ENCODE measurements at regions not wholly inside any gene's neighbourhood (a gene's known extent, or its start where the extent isn't known, plus 50 kb on each side); places are given as distances from the start of the nearest gene placed in this dataset.

DNA sequence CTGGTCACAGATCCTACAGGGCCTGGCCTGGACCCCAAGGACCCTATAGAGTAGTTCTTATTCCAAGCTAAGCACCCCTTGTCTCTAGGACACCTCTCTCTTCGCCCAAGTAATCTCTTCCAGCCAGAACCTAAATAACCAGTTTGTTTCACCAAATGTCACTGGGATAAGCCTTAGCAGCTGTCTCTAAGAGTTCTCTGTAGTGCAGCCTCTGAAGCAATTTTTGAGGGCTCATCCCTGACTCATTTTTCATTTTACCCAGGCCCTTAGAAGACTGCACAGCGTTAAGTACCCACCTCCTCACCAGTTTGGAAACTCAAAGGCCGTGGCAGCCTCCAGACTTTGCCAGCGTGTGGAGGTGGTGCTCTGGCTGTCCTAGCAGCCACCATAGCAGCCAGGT, 290.1 kb upstream of the SIX2 start:
- H3K9me1 ChIP-seq (ENCODE audit: control insufficient read depth, extremely low read depth, insufficient read depth, low read length) = no peaks in the 10 kb centered on the region
- H3K4me1 ChIP-seq (ENCODE audit: control insufficient read depth, extremely low read depth, insufficient read depth, low read length) = no peaks in the 10 kb centered on the region
- H4K20me1 ChIP-seq (ENCODE audit: control insufficient read depth, extremely low read depth, insufficient read depth, low read length) = no peaks in the 10 kb centered on the region
- H3K27me3 ChIP-seq (ENCODE audit: control insufficient read depth, extremely low read depth, insufficient read depth, low read length) = peaks cover 43% of the 10 kb centered on the region
- TF ChIP-seq, protein P1, sequence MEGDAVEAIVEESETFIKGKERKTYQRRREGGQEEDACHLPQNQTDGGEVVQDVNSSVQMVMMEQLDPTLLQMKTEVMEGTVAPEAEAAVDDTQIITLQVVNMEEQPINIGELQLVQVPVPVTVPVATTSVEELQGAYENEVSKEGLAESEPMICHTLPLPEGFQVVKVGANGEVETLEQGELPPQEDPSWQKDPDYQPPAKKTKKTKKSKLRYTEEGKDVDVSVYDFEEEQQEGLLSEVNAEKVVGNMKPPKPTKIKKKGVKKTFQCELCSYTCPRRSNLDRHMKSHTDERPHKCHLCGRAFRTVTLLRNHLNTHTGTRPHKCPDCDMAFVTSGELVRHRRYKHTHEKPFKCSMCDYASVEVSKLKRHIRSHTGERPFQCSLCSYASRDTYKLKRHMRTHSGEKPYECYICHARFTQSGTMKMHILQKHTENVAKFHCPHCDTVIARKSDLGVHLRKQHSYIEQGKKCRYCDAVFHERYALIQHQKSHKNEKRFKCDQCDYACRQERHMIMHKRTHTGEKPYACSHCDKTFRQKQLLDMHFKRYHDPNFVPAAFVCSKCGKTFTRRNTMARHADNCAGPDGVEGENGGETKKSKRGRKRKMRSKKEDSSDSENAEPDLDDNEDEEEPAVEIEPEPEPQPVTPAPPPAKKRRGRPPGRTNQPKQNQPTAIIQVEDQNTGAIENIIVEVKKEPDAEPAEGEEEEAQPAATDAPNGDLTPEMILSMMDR (optimal IDR thresholded peaks at IDR 0.05 in 1 of 3, IDR thresholded peaks at IDR 0.05 in 1 of 3, conservative IDR thresholded peaks at IDR 0.05 in 1 of 3; ENCODE audit: extremely low read depth in 1 of 3, insufficient read depth in 2 of 3, low read length in 3 of 3) = no peak
- TF ChIP-seq EZH2 (IDR thresholded peaks at IDR 0.05; ENCODE audit: low read length) = no peak
- no peak overlapping the region for H3K9ac ChIP-seq (ENCODE audit: control insufficient read depth, extremely low read depth, insufficient read depth, low read length)
- no peak overlapping the region for H2AFZ ChIP-seq (ENCODE audit: control insufficient read depth, low read length)
- H3K4me3 ChIP-seq (ENCODE audit: control insufficient read depth in 2 of 3, extremely low read depth in 1 of 3, insufficient read depth in 2 of 3, low read depth in 1 of 3, low read length in 3 of 3) = no peak overlapping the region
- H3K4me2 ChIP-seq (ENCODE audit: control insufficient read depth, extremely low read depth, insufficient read depth, low read depth, low read length) = no peak overlapping the region
- no peaks in the 10 kb centered on the region for H3K9me3 ChIP-seq (ENCODE audit: control insufficient read depth, low read depth, low read length)
- no peaks in the 10 kb centered on the region for H3K36me3 ChIP-seq (ENCODE audit: control insufficient read depth in 2 of 2, extremely low read depth in 1 of 2, insufficient read depth in 2 of 2, low read length in 2 of 2)
- DNase-seq (ENCODE audit: low read depth, low spot score) (no peak), FAIRE-seq (no peak)
- no peak overlapping the region for H3K27ac ChIP-seq (ENCODE audit: control insufficient read depth, insufficient read depth, low read length)
- dilution Hi-C loops (cut with MboI; ENCODE audit: extremely low pct_ligation_motif_present, low sequenced_read_pairs) = no loop called here
- H3K79me2 ChIP-seq (ENCODE audit: control insufficient read depth, insufficient read depth, low read length) = no peaks in the 10 kb centered on the region

DNA sequence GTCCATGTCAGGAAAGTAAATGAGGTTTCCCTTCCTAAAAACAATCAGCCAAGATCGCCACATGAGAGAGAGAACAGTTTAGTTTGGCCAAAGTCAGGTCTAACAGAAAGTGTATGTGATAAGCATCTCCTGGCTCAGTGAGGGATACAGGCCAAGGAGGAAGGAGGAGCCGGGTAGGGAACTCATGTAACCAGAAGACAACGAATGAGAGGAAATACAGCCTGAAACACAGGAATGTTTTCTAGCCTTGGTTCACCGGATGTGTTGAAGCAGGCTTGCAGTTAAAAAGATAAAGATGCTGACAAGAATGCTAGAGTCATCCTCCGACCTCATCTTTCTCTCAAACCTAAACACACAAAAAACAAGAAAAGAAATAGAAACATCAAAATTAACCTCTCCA, 283.9 kb upstream of the SIX2 start:
- TF ChIP-seq, protein P1 (optimal IDR thresholded peaks at IDR 0.05 in 1 of 3, IDR thresholded peaks at IDR 0.05 in 1 of 3, conservative IDR thresholded peaks at IDR 0.05 in 1 of 3; ENCODE audit: extremely low read depth in 1 of 3, insufficient read depth in 2 of 3, low read length in 3 of 3) = no peak
- no peak for TF ChIP-seq EZH2 (IDR thresholded peaks at IDR 0.05; ENCODE audit: low read length)
- H3K27me3 ChIP-seq (ENCODE audit: control insufficient read depth, extremely low read depth, insufficient read depth, low read length) = peaks cover 14% of the 10 kb centered on the region
- no peak overlapping the region for H3K4me3 ChIP-seq (ENCODE audit: control insufficient read depth in 2 of 3, extremely low read depth in 1 of 3, insufficient read depth in 2 of 3, low read depth in 1 of 3, low read length in 3 of 3)
- DNase-seq (ENCODE audit: low read depth, low spot score) (no peak), FAIRE-seq (no peak)
- no peaks in the 10 kb centered on the region for H4K20me1 ChIP-seq (ENCODE audit: control insufficient read depth, extremely low read depth, insufficient read depth, low read length)
- H3K9me1 ChIP-seq (ENCODE audit: control insufficient read depth, extremely low read depth, insufficient read depth, low read length) = no peaks in the 10 kb centered on the region
- dilution Hi-C loops (cut with MboI; ENCODE audit: extremely low pct_ligation_motif_present, low sequenced_read_pairs) = no loop called here
- no peaks in the 10 kb centered on the region for H3K36me3 ChIP-seq (ENCODE audit: control insufficient read depth in 2 of 2, extremely low read depth in 1 of 2, insufficient read depth in 2 of 2, low read length in 2 of 2)
- H2AFZ ChIP-seq (ENCODE audit: control insufficient read depth, low read length) = no peak overlapping the region
- no peak overlapping the region for H3K27ac ChIP-seq (ENCODE audit: control insufficient read depth, insufficient read depth, low read length)
- H3K9me3 ChIP-seq (ENCODE audit: control insufficient read depth, low read depth, low read length) = no peaks in the 10 kb centered on the region
- H3K9ac ChIP-seq (ENCODE audit: control insufficient read depth, extremely low read depth, insufficient read depth, low read length) = no peak overlapping the region
- H3K4me2 ChIP-seq (ENCODE audit: control insufficient read depth, extremely low read depth, insufficient read depth, low read depth, low read length) = no peak overlapping the region
- H3K4me1 ChIP-seq (ENCODE audit: control insufficient read depth, extremely low read depth, insufficient read depth, low read length) = no peaks in the 10 kb centered on the region
- no peaks in the 10 kb centered on the region for H3K79me2 ChIP-seq (ENCODE audit: control insufficient read depth, insufficient read depth, low read length)

Data from keratinocyte (primary cell).